ENCODE measurements at regions not wholly inside any gene's neighbourhood (a gene's known extent, or its start where the extent isn't known, plus 50 kb on each side); places are given as distances from the start of the nearest gene placed in this dataset.

DNA sequence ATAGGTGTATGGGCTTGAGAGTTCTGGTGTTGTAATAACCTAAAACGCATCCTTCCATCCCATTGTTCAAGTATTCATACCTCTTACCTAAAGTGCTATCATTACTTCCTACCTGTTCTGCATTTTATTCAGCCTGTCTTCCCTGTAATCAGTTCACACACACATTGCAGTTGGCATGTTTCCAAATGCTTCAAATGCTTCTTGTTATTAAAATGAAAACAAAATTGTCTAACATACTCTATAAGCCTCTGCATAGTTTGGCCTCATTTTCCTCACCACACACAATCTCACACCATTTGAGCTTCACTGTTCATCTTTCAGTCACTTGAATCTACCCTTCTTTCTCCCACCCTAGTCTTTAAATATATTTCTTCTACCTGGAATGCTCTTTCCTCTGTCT is 1178.2 kb upstream of the NRXN1 start:
- Histone ChIP-seq H3K9me3 (ENCODE audit: control insufficient read depth, insufficient read depth, low read length) (no peaks in the 10 kb centered on the region), H3F3A (ENCODE audit: control insufficient read depth, insufficient read depth) (no peaks in the 10 kb centered on the region), H3K4me3 (ENCODE audit: low read length) (no peak overlapping the region), H3K79me2 (ENCODE audit: control insufficient read depth, low read length) (no peaks in the 10 kb centered on the region), H3K4me1 (ENCODE audit: control insufficient read depth, low read length) (no peaks in the 10 kb centered on the region), H3K4me2 (ENCODE audit: low read length) (no peak overlapping the region), H3K9me2 (replicated peaks; ENCODE audit: control insufficient read depth, low read length) (no peaks in the 10 kb centered on the region), H3K36me3 (ENCODE audit: control insufficient read depth, low read length) (no peaks in the 10 kb centered on the region), H3K27me3 (ENCODE audit: control insufficient read depth, low read length) (no peaks in the 10 kb centered on the region), H3K27ac (ENCODE audit: low read depth, low read length) (no peak overlapping the region), H4K20me1 (ENCODE audit: control insufficient read depth, insufficient read depth, low read depth, low read length) (no peaks in the 10 kb centered on the region)
- TF ChIP-seq, protein P1, sequence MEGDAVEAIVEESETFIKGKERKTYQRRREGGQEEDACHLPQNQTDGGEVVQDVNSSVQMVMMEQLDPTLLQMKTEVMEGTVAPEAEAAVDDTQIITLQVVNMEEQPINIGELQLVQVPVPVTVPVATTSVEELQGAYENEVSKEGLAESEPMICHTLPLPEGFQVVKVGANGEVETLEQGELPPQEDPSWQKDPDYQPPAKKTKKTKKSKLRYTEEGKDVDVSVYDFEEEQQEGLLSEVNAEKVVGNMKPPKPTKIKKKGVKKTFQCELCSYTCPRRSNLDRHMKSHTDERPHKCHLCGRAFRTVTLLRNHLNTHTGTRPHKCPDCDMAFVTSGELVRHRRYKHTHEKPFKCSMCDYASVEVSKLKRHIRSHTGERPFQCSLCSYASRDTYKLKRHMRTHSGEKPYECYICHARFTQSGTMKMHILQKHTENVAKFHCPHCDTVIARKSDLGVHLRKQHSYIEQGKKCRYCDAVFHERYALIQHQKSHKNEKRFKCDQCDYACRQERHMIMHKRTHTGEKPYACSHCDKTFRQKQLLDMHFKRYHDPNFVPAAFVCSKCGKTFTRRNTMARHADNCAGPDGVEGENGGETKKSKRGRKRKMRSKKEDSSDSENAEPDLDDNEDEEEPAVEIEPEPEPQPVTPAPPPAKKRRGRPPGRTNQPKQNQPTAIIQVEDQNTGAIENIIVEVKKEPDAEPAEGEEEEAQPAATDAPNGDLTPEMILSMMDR (IDR thresholded peaks at IDR 0.05; ENCODE audit: low read depth, low read length, poor library complexity, severe bottlenecking), result no peak
- TF ChIP-seq EZH2phosphoT487 (IDR thresholded peaks at IDR 0.05; ENCODE audit: borderline replicate concordance, low read length), result no peak

DNA sequence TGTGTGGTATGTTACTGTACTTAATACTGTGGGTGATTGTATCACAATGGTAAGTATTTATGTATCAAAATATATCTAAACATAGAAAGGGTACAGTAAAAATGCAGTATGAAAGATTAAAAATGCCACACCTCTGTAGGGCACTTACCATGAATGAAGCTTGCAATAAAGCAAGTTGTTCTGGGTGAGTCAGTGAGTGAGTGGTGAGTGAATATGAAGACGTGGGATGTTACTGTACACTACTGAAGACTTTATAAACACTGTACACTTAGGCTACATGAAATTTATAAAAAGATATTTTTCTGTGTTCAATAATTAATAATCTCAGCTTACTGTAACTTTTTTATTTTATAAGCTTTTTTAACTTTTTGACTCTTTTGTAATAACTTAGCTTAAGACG is 1162.4 kb upstream of the NRXN1 start:
- Histone ChIP-seq H3K9me2 (replicated peaks; ENCODE audit: control insufficient read depth, low read length) (no peaks in the 10 kb centered on the region; the same call in 1 of the 2 replicates), H3K4me1 (ENCODE audit: control insufficient read depth, low read length) (no peaks in the 10 kb centered on the region), H3F3A (ENCODE audit: control insufficient read depth, insufficient read depth) (no peaks in the 10 kb centered on the region), H3K9me3 (ENCODE audit: control insufficient read depth, insufficient read depth, low read length) (no peaks in the 10 kb centered on the region), H3K27ac (ENCODE audit: low read depth, low read length) (no peak overlapping the region), H3K4me3 (ENCODE audit: low read length) (no peak overlapping the region), H3K36me3 (ENCODE audit: control insufficient read depth, low read length) (no peaks in the 10 kb centered on the region), H3K4me2 (ENCODE audit: low read length) (no peak overlapping the region), H3K27me3 (ENCODE audit: control insufficient read depth, low read length) (no peaks in the 10 kb centered on the region), H4K20me1 (ENCODE audit: control insufficient read depth, insufficient read depth, low read depth, low read length) (no peaks in the 10 kb centered on the region), H3K79me2 (ENCODE audit: control insufficient read depth, low read length) (no peaks in the 10 kb centered on the region)
- TF ChIP-seq EZH2phosphoT487 (IDR thresholded peaks at IDR 0.05; ENCODE audit: borderline replicate concordance, low read length), result no peak
- TF ChIP-seq, protein P1 (IDR thresholded peaks at IDR 0.05; ENCODE audit: low read depth, low read length, poor library complexity, severe bottlenecking), result no peak

DNA sequence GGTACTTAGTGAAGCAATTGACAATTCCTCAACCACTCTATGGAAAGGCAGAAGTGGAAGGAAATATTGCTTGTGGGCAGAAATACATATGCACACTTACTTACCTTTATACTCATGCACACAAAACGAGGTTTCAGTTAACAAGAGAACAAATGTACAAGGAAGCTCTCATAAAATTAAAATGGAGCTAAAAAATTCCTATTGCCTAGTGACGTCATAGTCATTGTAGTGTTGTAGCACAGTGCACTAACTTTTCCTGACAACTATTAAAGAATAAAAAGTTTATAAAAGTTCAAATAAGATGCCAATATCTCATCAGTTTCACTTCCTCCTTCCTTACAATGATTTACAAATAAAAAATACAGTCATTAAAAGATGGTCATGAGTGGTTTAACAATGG is 1161.9 kb upstream of the NRXN1 start:
- H3K4me1 ChIP-seq (ENCODE audit: control insufficient read depth, low read length), result no peaks in the 10 kb centered on the region
- H3K9me3 ChIP-seq (ENCODE audit: control insufficient read depth, insufficient read depth, low read length), result no peaks in the 10 kb centered on the region

More for the DNA sequence above, 1161.9 kb upstream of the NRXN1 start:
- TF ChIP-seq, protein P1 (IDR thresholded peaks at IDR 0.05; ENCODE audit: low read depth, low read length, poor library complexity, severe bottlenecking), result no peak
- TF ChIP-seq EZH2phosphoT487 (IDR thresholded peaks at IDR 0.05; ENCODE audit: borderline replicate concordance, low read length), result no peak
- Histone ChIP-seq H3K79me2 (ENCODE audit: control insufficient read depth, low read length) (no peaks in the 10 kb centered on the region), H3K4me3 (ENCODE audit: low read length) (no peak overlapping the region), H3K36me3 (ENCODE audit: control insufficient read depth, low read length) (no peaks in the 10 kb centered on the region), H3K27me3 (ENCODE audit: control insufficient read depth, low read length) (no peaks in the 10 kb centered on the region), H3K4me2 (ENCODE audit: low read length) (no peak overlapping the region), H3K9me2 (replicated peaks; ENCODE audit: control insufficient read depth, low read length) (no peaks in the 10 kb centered on the region; the same call in 1 of the 2 replicates), H3K27ac (ENCODE audit: low read depth, low read length) (no peak overlapping the region), H3F3A (ENCODE audit: control insufficient read depth, insufficient read depth) (no peaks in the 10 kb centered on the region), H4K20me1 (ENCODE audit: control insufficient read depth, insufficient read depth, low read depth, low read length) (no peaks in the 10 kb centered on the region)

Measured in DOHH2 (cell line).